Epithelial cell of esophagus (primary cell): ENCODE measurements at regions not wholly inside any gene's neighbourhood (a gene's known extent, or its start where the extent isn't known, plus 50 kb on each side); places are given as distances from the start of the nearest gene placed in this dataset.
"Not testable (repeated sequence)": the region's sequence is repeated elsewhere in the genome, so short reads cannot be mapped to it uniquely, and the experiment has no call there.

Experiments
- DNase-seq: peaks from one replicate; pipeline ENCODE4 v3.0.0; 2010; ENCODE audit warnings: low read depth
- H3K4me3 ChIP-seq: 2 replicates; pipeline ENCODE4 v1.5.1; 2011; ENCODE audit warnings: mild to moderate bottlenecking, low read length, control low read depth
- TF ChIP-seq, protein P1 (sequence below): IDR thresholded peaks from 2 replicates; pipeline ENCODE4 v1.5.1; 2011; ENCODE audit warnings: low read depth, mild to moderate bottlenecking, low read length, control low read depth, inconsistent platforms; ENCODE audit not compliant: insufficient read depth; ENCODE audit errors: missing control alignments

DNA sequence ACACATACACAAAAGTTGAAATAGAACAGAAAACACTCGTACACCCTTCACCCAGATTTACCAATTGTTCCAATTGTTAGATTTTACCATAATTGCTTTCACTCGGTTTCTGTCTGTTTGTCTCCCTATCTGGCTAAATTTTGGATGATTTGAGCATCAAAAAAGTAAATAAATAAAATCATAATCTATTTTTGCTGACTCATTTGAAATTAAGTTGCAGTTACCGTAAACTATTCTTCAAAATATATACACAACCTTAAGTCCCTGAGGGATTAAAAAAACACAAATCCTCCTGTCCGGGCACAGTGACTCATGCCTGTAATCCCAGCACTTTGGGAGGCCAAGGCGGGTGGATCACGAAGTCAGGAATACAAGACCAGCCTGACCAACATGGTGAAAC, 81.3 kb upstream of the SYT9 start:
- TF ChIP-seq, protein P1, sequence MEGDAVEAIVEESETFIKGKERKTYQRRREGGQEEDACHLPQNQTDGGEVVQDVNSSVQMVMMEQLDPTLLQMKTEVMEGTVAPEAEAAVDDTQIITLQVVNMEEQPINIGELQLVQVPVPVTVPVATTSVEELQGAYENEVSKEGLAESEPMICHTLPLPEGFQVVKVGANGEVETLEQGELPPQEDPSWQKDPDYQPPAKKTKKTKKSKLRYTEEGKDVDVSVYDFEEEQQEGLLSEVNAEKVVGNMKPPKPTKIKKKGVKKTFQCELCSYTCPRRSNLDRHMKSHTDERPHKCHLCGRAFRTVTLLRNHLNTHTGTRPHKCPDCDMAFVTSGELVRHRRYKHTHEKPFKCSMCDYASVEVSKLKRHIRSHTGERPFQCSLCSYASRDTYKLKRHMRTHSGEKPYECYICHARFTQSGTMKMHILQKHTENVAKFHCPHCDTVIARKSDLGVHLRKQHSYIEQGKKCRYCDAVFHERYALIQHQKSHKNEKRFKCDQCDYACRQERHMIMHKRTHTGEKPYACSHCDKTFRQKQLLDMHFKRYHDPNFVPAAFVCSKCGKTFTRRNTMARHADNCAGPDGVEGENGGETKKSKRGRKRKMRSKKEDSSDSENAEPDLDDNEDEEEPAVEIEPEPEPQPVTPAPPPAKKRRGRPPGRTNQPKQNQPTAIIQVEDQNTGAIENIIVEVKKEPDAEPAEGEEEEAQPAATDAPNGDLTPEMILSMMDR, result no peak
- no peak for DNase-seq

DNA sequence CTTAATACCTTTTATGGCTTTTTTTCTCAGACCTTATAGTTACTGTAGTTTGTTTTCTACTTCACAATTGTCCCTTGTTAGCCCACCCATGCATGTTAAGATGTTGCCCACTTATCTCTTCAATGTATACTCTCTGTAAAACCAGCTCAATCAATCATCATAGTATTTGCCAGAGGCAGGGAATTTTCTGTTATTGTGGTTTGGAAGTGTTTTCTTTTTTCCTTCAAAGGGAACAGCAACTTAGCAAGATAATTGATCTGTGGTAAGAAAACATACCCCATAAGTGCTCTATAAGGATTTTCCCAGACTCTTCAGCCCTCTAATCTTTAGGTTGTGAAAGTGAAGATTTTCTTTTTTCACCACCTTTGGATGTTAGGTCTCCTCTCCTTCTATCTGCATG, 76.7 kb upstream of the SYT9 start:
- no peak for DNase-seq
- TF ChIP-seq, protein P1, result no peak
- no peak overlapping the region for H3K4me3 ChIP-seq

More for the DNA sequence above, 81.3 kb upstream of the SYT9 start:
- H3K4me3 ChIP-seq, result no peak overlapping the region

DNA sequence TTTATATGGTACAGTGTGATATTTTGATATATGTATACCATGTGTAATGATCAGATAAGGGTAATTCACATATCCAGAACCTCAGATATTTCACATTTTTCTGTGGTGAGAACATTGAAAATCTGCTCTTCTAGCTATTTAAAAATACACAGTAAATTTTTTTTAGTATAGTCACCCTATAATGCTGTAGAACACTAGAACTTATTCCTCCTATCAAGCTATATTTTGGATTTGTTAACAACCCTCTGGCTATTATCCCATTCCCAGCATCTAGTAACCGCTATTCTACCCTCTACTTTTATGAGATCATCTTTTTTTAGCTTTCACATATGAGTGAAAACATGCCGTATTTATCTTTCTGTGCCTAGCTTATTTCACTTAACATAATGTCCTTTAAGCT, 65.5 kb upstream of the SYT9 start:
- DNase-seq, result no peak
- H3K4me3 ChIP-seq, result no peak overlapping the region
- TF ChIP-seq, protein P1, result no peak

DNA sequence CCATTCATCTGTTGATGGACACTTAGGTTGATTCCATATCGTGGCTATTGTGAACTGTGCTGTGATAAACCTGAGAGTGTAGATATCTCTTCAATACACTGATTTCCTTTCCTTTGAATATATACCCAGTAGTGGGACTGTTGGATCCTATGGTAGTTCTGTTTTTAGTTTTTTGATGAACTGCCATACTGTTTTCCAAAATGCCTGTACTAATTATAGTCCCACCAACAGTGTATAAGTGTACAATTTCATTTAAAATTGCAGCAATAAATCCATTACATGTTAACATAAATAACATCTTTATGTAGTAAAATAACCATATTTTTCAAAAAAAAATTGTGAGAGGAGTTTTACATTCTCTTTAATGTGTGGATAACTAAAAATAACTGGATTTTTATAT, 65.0 kb upstream of the SYT9 start:
- H3K4me3 ChIP-seq, result no peak overlapping the region
- TF ChIP-seq, protein P1, result no peak
- no peak for DNase-seq

DNA sequence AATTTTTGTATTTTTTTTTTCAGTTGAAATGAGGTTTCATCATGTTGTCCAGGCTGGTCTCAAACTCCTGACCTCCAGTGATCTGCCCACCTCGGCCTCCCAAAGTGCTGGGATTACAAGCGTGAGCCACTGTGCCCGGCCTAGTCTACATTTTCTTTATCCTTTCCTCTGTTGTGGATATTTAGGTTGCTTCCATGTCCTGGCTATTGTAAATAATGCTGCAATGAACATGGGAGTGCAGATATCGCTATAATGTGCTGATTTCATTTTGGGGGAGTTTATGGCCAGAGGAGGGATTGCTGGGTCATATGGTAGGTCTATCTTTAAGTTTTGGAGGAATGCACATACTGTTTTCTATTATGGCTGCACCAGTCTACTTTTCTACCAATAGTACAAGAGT, 58.9 kb upstream of the SYT9 start:
- not testable (repeated sequence) for H3K4me3 ChIP-seq

DNA sequence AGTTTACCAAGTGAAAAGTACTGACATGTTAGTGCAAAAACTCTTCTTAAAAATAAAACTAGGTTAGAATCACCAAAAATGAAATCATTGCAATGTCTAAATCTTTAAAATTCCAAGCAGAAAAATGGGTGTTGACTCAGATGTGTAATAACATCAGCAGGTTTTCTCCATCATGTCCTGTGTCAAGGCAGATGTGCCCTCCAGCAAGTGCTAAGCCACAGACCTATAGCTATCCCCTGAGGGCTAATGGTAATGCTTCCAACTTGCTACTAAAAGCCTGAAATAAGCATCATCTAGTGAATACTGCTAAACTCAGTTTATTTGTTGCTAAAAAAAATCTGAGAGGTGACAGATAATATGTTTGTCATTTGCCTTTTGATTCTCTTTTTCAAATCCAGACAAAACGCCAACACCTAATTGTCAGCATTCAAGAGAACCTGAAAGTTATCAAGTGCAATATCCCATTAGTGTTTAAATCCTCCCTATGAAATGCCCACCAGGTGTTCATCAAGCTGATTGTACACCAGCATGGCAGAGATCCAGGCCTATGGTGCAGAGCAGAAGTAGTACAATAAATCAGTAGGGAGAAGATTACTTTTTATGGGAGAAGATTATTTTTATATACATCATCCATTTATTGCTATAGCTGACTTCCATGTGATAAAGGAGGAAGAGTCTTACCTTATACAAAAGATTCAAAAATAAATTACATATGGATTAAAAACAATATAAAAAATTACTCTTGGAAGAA, 55.1 kb upstream of the SYT9 start:
- no peak overlapping the region for H3K4me3 ChIP-seq
- TF ChIP-seq, protein P1, result no peak
- DNase-seq, result no peak

More for the DNA sequence above, 58.9 kb upstream of the SYT9 start:
- not testable (repeated sequence) for DNase-seq

DNA sequence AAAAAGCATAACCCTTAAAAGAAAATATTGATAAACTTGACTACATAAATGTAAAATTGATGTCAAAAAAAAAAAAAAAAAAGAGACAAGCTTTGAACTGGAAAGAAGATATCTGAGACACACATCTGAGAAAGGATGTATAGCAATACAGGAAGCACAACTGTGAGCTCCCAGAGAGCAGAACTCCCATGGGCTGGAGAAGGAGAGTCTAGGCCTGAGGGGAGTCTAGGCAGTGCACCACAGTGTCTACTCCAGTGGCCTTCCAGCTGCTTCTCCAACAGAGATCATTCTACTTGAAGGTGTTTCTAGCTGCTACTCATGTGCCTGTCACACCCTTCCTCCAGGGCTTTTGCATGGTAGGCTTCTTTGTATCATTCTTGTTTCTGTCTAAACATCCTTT, 54.2 kb upstream of the SYT9 start:
- no peak overlapping the region for H3K4me3 ChIP-seq
- TF ChIP-seq, protein P1, result no peak

More for the DNA sequence above, 54.2 kb upstream of the SYT9 start:
- no peak for DNase-seq
